Tibial artery (tissue), 4 donors: ENCODE measurements at regions not wholly inside any gene's neighbourhood (a gene's known extent, or its start where the extent isn't known, plus 50 kb on each side); places are given as distances from the start of the nearest gene placed in this dataset.

Experiments used
- DNase-seq, 2 donors: peaks; one replicate each; pipeline ENCODE4 v3.0.0-alpha.2; 2019
- H3K27ac ChIP-seq, 2 donors: fragments of 200-600 bp; sonication (generic) in 1 of 2; 1 replicate in 1 of 2; 2 replicates in 1 of 2; pipeline ENCODE4 v1.5.1; 2018 to 2019; ENCODE audit warnings: mild to moderate bottlenecking in 1 of 2
- H3K27me3 ChIP-seq, 2 donors: fragments of 200-600 bp; sonication (generic) in 1 of 2; one replicate each; pipeline versions ENCODE4 v1.5.1 to v1.6.0; 2016 to 2019
- H3K36me3 ChIP-seq, 3 donors: fragments of 200-600 bp; sonication (generic) in 2 of 3; one replicate each; pipeline ENCODE4 v1.5.1; 2016 to 2019; ENCODE audit warnings: mild to moderate bottlenecking in 2 of 3
- H3K4me1 ChIP-seq, 4 donors: fragments of 200-600 bp; sonication (generic) in 2 of 4; 1 replicate in 3 of 4; 2 replicates in 1 of 4; pipeline ENCODE4 v1.5.1; 2016 to 2019
- H3K4me3 ChIP-seq, 2 donors: fragments of 200-600 bp; sonication (generic) in 1 of 2; 1 replicate in 1 of 2; 2 replicates in 1 of 2; pipeline ENCODE4 v1.5.1; 2018 to 2019; ENCODE audit warnings: mild to moderate bottlenecking in 2 of 2
- H3K9me3 ChIP-seq, 3 donors: fragments of 200-600 bp; sonication (generic) in 1 of 3; one replicate each; pipeline ENCODE4 v1.5.1; 2016 to 2019
- intact Hi-C: fragments of 100-400 bp; cut with DNase I; formaldehyde crosslinking; loops from one replicate; pipeline ENCODE4 v1.15.0; 2023; ENCODE audit warnings: low total_unique reads
- TF ChIP-seq, protein P1 (sequence below), 2 experiments: fragments of 200-600 bp in 1 of 2; fragments of 450-650 bp in 1 of 2; IDR thresholded peaks; one replicate each; pipeline ENCODE4 v1.5.1; 2017 to 2019; ENCODE audit warnings: antibody characterized with exemption in 2 of 2, mild to moderate bottlenecking in 1 of 2, moderate library complexity in 1 of 2

DNA sequence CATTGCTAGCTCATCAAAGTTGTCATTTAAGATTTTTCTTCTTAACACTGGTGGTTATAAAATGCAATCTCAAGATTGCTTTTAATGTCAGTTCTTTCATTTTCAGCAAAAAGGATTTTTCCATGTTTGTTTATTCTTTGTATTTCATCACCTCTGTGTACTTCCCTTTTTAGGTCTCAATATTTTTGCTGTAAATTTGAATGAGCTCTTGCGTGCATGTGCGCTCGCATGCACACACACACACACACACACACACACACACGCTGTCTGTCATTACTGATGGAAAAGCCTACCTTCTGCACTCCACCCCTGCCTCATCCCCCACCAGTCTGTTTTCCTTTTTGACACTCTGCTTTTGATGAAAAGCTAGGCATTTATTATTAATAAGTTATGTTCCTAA lies 85.3 kb upstream of the FYN start:
- Histone ChIP-seq H3K4me3 (no peak overlapping the region), H3K4me1 (no peaks in the 10 kb centered on the region), H3K9me3 (no peaks in the 10 kb centered on the region), H3K27me3 (peaks cover 0 to 9% of the 10 kb centered on the region in 2 donors), H3K36me3 (no peaks in the 10 kb centered on the region), H3K27ac (no peak overlapping the region)
- no peak for DNase-seq
- intact Hi-C loops, result no loop called here
- TF ChIP-seq, protein P1, sequence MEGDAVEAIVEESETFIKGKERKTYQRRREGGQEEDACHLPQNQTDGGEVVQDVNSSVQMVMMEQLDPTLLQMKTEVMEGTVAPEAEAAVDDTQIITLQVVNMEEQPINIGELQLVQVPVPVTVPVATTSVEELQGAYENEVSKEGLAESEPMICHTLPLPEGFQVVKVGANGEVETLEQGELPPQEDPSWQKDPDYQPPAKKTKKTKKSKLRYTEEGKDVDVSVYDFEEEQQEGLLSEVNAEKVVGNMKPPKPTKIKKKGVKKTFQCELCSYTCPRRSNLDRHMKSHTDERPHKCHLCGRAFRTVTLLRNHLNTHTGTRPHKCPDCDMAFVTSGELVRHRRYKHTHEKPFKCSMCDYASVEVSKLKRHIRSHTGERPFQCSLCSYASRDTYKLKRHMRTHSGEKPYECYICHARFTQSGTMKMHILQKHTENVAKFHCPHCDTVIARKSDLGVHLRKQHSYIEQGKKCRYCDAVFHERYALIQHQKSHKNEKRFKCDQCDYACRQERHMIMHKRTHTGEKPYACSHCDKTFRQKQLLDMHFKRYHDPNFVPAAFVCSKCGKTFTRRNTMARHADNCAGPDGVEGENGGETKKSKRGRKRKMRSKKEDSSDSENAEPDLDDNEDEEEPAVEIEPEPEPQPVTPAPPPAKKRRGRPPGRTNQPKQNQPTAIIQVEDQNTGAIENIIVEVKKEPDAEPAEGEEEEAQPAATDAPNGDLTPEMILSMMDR (IDR thresholded peaks at IDR 0.05), result no peak

DNA sequence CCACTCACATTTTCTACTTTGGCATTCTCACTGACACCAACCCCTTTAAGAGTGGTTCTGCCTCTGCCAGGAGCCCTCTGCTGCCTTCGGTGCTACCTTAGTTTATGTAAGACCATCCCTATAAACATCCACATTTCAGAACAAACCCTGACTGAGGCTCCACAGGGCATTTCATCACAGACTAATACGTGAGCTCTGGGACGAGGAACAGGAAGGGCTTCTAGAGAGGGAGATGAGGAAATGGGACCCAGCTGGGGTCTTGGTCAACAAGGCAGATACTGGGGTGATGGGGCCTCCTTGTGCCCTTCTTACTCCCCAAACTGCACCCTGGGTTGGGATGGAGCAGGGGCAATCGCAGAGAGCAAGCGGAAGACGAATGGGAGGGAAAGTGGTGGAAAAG lies 86.5 kb upstream of the FYN start:
- H3K27ac ChIP-seq, result no peak overlapping the region

DNA sequence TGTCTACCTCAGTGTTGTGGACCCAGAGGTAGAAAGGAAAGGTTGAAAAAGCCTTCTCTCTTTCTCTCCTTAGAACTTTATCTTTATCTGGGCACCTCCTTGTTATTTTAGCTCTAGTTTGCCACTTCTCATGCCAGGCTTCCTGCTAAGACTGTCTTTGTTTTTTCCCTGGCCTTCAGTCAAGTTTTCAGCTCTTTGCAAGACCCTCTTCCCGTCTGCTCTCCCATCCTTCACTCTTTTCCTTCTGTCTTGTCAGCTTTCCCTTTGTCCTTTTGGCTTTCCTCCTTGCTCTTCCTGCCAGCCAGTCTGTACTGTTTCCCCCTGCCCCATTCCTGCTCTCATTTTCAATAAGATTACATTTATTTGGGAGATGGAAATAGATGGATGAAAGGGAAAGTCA lies 86.8 kb upstream of the CCN6 start:
- Histone ChIP-seq H3K36me3 (no peaks in the 10 kb centered on the region), H3K9me3 (no peaks in the 10 kb centered on the region), H3K27ac (no peak overlapping the region), H3K4me1 (no peaks in the 10 kb centered on the region), H3K27me3 (peaks cover 0 to 5% of the 10 kb centered on the region in 2 donors), H3K4me3 (no peak overlapping the region)
- TF ChIP-seq, protein P1 (IDR thresholded peaks at IDR 0.05), result no peak
- no peak for DNase-seq
- intact Hi-C loops, result no loop called here

More for the DNA sequence above, 86.5 kb upstream of the FYN start:
- Histone ChIP-seq H3K27me3 (peaks cover 0 to 10% of the 10 kb centered on the region in 2 donors), H3K4me3 (no peak overlapping the region), H3K4me1 (no peaks in the 10 kb centered on the region), H3K9me3 (no peaks in the 10 kb centered on the region), H3K36me3 (no peaks in the 10 kb centered on the region)
- DNase-seq, result no peak
- TF ChIP-seq, protein P1 (IDR thresholded peaks at IDR 0.05), result no peak
- intact Hi-C loops, result no loop called here

DNA sequence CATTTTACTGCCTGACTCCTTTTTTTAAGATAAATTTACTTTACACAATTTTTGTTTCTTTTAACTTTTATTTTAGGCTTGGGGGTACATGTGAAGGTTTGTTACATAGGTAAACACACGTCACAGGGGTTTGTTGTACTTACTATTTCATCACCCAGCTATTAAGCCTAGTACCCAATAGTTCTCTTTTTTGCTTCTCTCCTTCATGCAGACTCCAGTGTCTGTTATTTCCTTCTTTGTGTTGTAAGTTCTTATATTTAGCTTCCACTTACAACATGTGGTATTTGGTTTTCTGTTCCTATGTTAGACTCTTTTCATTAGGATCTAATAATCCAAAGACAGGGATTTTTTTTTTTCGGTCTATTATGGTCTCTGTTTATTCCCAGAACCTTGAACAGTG lies 83.5 kb upstream of the CCN6 start:
- peaks cover 0 to 13% (median 2%) of the 10 kb centered on the region in 4 donors for H3K4me1 ChIP-seq
- intact Hi-C loops, result no loop called here
- TF ChIP-seq, protein P1 (IDR thresholded peaks at IDR 0.05), result no peak
- H3K36me3 ChIP-seq, result no peaks in the 10 kb centered on the region
- no peaks in the 10 kb centered on the region for H3K27me3 ChIP-seq
- no peak for DNase-seq
- H3K27ac ChIP-seq, result no peak overlapping the region
- no peaks in the 10 kb centered on the region for H3K9me3 ChIP-seq
- no peak overlapping the region for H3K4me3 ChIP-seq

DNA sequence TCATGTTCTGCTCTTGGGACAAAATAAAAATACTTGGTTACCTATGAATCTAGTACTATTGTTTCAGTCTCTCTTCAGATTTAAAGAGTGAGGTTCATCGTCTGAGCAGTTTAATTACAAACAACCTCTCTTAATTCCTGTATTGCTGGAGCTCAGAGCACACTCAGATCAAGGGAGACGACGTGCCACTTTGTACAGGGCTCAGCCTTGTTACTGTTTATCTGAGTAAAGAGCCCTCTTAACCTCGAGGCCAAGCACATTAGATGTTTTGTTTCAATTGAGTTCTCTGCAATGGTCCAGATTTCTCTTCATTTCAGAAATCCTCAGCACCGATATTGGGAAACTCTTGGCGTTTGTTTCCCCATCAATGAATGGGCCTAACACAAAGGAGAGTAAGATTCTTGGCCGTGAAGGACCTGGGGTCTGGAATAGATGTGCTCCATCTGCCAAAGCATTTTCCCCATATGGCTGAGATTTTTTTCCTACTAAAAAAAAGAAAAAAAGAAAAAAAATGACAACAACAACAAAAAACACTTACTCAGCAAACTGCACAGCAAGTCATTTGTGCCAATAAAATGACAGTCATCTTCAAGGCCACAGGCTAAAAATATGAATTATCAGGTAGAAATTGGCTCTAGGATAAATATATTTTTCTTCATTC lies 82.6 kb upstream of the CCN6 start:
- TF ChIP-seq, protein P1 (IDR thresholded peaks at IDR 0.05), result no peak
- intact Hi-C loops, result no loop called here

More for the DNA sequence above, 82.6 kb upstream of the CCN6 start:
- H3K36me3 ChIP-seq, result no peaks in the 10 kb centered on the region
- H3K27me3 ChIP-seq, result no peaks in the 10 kb centered on the region
- H3K27ac ChIP-seq, result no peak overlapping the region
- no peak for DNase-seq
- H3K4me3 ChIP-seq, result no peak overlapping the region
- H3K4me1 ChIP-seq, result peaks cover 0 to 13% (median 2%) of the 10 kb centered on the region in 4 donors
- no peaks in the 10 kb centered on the region for H3K9me3 ChIP-seq
